GM23338 (cell line): ENCODE measurements at regions not wholly inside any gene's neighbourhood (a gene's known extent, or its start where the extent isn't known, plus 50 kb on each side); places are given as distances from the start of the nearest gene placed in this dataset.

Source experiments
- ATAC-seq: fragments of 200-7000 bp; cut with Tn5 transposase; 3 replicates; pipeline ENCODE4 v1.9.1; 2020
- DNase-seq: peaks from one replicate; pipeline ENCODE4 v3.0.0-alpha.2; 2015; ENCODE audit warnings: low spot score
- H2AFZ ChIP-seq: fragments of 200-600 bp; sonication (generic); 2 replicates; pipeline ENCODE4 v1.8.0; 2016; ENCODE audit warnings: antibody characterized with exemption, mild to moderate bottlenecking, moderate library complexity
- H3F3A ChIP-seq: fragments of 200-600 bp; sonication (generic); replicated peaks from 2 replicates; pipeline ENCODE4 v1.8.0; 2017; ENCODE audit warnings: antibody characterized with exemption, mixed run types, low read depth
- H3K27ac ChIP-seq: fragments of 200-600 bp; sonication (generic); 2 replicates; pipeline ENCODE4 v1.6.1; 2016; ENCODE audit warnings: low read depth
- H3K27me3 ChIP-seq: fragments of 200-600 bp; sonication (generic); 2 replicates; pipeline ENCODE4 v1.8.0; 2016; ENCODE audit warnings: mild to moderate bottlenecking, mixed run types, moderate library complexity; ENCODE audit not compliant: insufficient read depth
- H3K36me3 ChIP-seq: fragments of 200-600 bp; sonication (generic); 2 replicates; pipeline ENCODE4 v1.8.0; 2016; ENCODE audit warnings: mild to moderate bottlenecking; ENCODE audit not compliant: insufficient read depth
- H3K4me1 ChIP-seq: fragments of 200-600 bp; sonication (generic); 2 replicates; pipeline ENCODE4 v1.8.0; 2016; ENCODE audit warnings: mild to moderate bottlenecking, moderate library complexity; ENCODE audit not compliant: insufficient read depth
- H3K4me2 ChIP-seq: fragments of 200-600 bp; sonication (generic); 2 replicates; pipeline ENCODE4 v1.7.1; 2017; ENCODE audit warnings: mixed run types
- H3K4me3 ChIP-seq: fragments of 200-600 bp; sonication (generic); 2 replicates; pipeline ENCODE4 v1.6.1; 2016; ENCODE audit warnings: mixed run types
- H3K79me2 ChIP-seq: fragments of 200-600 bp; sonication (generic); replicated peaks from 2 replicates; pipeline ENCODE4 v1.8.0; 2017; ENCODE audit warnings: mild to moderate bottlenecking; ENCODE audit not compliant: insufficient read depth
- H3K9me2 ChIP-seq: fragments of 200-600 bp; sonication (generic); 2 replicates; pipeline ENCODE4 v1.8.0; 2017; ENCODE audit not compliant: insufficient read depth
- H4K20me1 ChIP-seq: fragments of 200-600 bp; sonication (generic); replicated peaks from 2 replicates; pipeline ENCODE4 v1.8.0; 2017; ENCODE audit warnings: mild to moderate bottlenecking; ENCODE audit not compliant: insufficient read depth
- H3K27ac Mint-ChIP-seq: 2 replicates; pipeline ENCODE4 v1.8.0; 2020; ENCODE audit warnings: inconsistent platforms, mild to moderate bottlenecking, moderate library complexity, mixed read lengths
- H3K27me3 Mint-ChIP-seq: 3 replicates; pipeline ENCODE4 v1.8.0; 2022; ENCODE audit warnings: low read depth, mild to moderate bottlenecking, moderate library complexity, mixed read lengths, inconsistent platforms; ENCODE audit not compliant: insufficient read depth, poor library complexity
- H3K36me3 Mint-ChIP-seq: 3 replicates; pipeline ENCODE4 v1.8.0; 2021; ENCODE audit warnings: low read depth, mild to moderate bottlenecking, inconsistent platforms, moderate library complexity, mixed read lengths
- H3K4me1 Mint-ChIP-seq: 3 replicates; pipeline ENCODE4 v1.8.0; 2020; ENCODE audit warnings: mild to moderate bottlenecking, inconsistent platforms, mixed read lengths
- H3K4me3 Mint-ChIP-seq: 3 replicates; pipeline ENCODE4 v1.8.0; 2021; ENCODE audit warnings: moderate library complexity, mild to moderate bottlenecking, inconsistent platforms, mixed read lengths
- H3K9me3 Mint-ChIP-seq: 3 replicates; pipeline ENCODE4 v1.8.0; 2020; ENCODE audit warnings: moderate library complexity, mild to moderate bottlenecking, inconsistent platforms, mixed read lengths
- CREB1 ChIP-seq: fragments of 250-450 bp; sonication (Bioruptor Pico); IDR thresholded peaks from 2 replicates; pipeline ENCODE4 v1.5.0; 2020; ENCODE audit warnings: low read depth, mild to moderate bottlenecking, moderate library complexity
- EZH2 ChIP-seq: fragments of 200-600 bp; sonication (generic); IDR thresholded peaks from one replicate; pipeline ENCODE4 v1.8.0; 2017; ENCODE audit warnings: antibody characterized with exemption, mild to moderate bottlenecking, low read depth; ENCODE audit not compliant: unreplicated experiment
- EZH2phosphoT487 ChIP-seq: fragments of 200-600 bp; sonication (generic); IDR thresholded peaks from one replicate; pipeline ENCODE4 v1.8.1; 2018; ENCODE audit warnings: antibody characterized with exemption; ENCODE audit not compliant: unreplicated experiment
- JUNB ChIP-seq: IDR thresholded peaks from one replicate; pipeline ENCODE4 v1.6.1; 2016; ENCODE audit warnings: antibody characterized with exemption; ENCODE audit not compliant: unreplicated experiment
- NANOG ChIP-seq: IDR thresholded peaks from 2 replicates; pipeline ENCODE4 v1.6.1; 2016; ENCODE audit warnings: antibody characterized with exemption, borderline replicate concordance
- POLR2AphosphoS5 ChIP-seq: IDR thresholded peaks from 2 replicates; pipeline ENCODE4 v1.6.1; 2016; ENCODE audit warnings: antibody characterized with exemption, low read depth
- STAT1 ChIP-seq: IDR thresholded peaks from one replicate; pipeline ENCODE4 v1.6.1; 2016; ENCODE audit warnings: antibody characterized with exemption; ENCODE audit not compliant: unreplicated experiment
- ZNF114 ChIP-seq: fragments of 250-450 bp; sonication (Bioruptor Pico); IDR thresholded peaks from 2 replicates; pipeline ENCODE4 v1.5.0; 2020; ENCODE audit warnings: mild to moderate bottlenecking, moderate library complexity
- ZNF331 ChIP-seq: fragments of 250-450 bp; sonication (Bioruptor Pico); IDR thresholded peaks from 2 replicates; pipeline ENCODE4 v1.5.0; 2020; ENCODE audit warnings: low read depth, mild to moderate bottlenecking, moderate library complexity
- TF ChIP-seq, protein P1 (sequence below): IDR thresholded peaks from 2 replicates; pipeline ENCODE4 v1.6.1; 2016; ENCODE audit warnings: antibody characterized with exemption
- TF ChIP-seq, protein P2 (sequence below), 2 experiments: fragments of 200-600 bp in 1 of 2; sonication (generic) in 1 of 2; conservative IDR thresholded peaks; 2 replicates each; pipeline versions ENCODE4 v1.5.1 to v1.6.1; 2016 to 2017; ENCODE audit warnings: antibody characterized with exemption in 2 of 2, low read depth in 2 of 2, mild to moderate bottlenecking in 2 of 2, moderate library complexity in 1 of 2
- TF ChIP-seq, protein P3 (sequence below): fragments of 250-450 bp; sonication (Bioruptor Pico); IDR thresholded peaks from 2 replicates; pipeline ENCODE4 v1.5.0; 2020; ENCODE audit warnings: mild to moderate bottlenecking, moderate library complexity
- TF ChIP-seq, protein P4 (sequence below): IDR thresholded peaks from one replicate; pipeline ENCODE4 v1.6.1; 2018; ENCODE audit warnings: antibody characterized with exemption; ENCODE audit not compliant: unreplicated experiment

DNA sequence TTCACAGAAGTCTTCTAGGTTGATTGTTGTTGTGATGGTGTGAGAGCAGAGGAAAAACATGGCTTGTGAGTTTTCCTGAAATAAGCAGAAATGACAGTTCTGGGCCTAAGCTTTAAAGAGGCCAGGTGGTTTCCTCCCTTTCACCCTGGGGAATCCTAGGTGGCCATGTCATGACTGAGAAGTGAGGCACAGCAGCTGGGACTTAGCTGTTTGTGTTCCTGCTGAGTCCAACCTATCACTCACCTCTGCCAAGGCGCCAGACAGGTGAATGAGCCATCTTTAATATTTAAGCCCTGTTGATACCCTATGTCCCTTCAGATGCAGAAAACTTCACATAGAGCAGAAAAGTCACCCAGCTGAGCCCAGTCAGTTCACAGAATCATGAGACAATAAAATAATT, 384.4 kb downstream of the SLC4A3 start:
- Histone ChIP-seq H2AFZ (no peak overlapping the region), H3K9me2 (peaks cover 12% of the 10 kb centered on the region; the same call in 1 of the 2 replicates), H3F3A (no peaks in the 10 kb centered on the region), H3K27me3 (no peaks in the 10 kb centered on the region), H3K4me2 (no peak overlapping the region), H3K4me3 (no peak overlapping the region), H4K20me1 (no peaks in the 10 kb centered on the region), H3K4me1 (no peaks in the 10 kb centered on the region), H3K79me2 (no peaks in the 10 kb centered on the region), H3K36me3 (no peaks in the 10 kb centered on the region), H3K27ac (no peak overlapping the region)
- H3K27me3 Mint-ChIP-seq: peaks cover 5% of the 10 kb centered on the region
- TF ChIP-seq EZH2phosphoT487: no peak
- TF ChIP-seq JUNB: no peak
- TF ChIP-seq ZNF114 (CRISPR knock-in tag): no peak
- no peak for TF ChIP-seq POLR2AphosphoS5
- TF ChIP-seq NANOG: no peak
- TF ChIP-seq, protein P1, sequence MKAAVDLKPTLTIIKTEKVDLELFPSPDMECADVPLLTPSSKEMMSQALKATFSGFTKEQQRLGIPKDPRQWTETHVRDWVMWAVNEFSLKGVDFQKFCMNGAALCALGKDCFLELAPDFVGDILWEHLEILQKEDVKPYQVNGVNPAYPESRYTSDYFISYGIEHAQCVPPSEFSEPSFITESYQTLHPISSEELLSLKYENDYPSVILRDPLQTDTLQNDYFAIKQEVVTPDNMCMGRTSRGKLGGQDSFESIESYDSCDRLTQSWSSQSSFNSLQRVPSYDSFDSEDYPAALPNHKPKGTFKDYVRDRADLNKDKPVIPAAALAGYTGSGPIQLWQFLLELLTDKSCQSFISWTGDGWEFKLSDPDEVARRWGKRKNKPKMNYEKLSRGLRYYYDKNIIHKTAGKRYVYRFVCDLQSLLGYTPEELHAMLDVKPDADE: no peak
- TF ChIP-seq CREB1 (CRISPR knock-in tag): no peak
- TF ChIP-seq, protein P2, sequence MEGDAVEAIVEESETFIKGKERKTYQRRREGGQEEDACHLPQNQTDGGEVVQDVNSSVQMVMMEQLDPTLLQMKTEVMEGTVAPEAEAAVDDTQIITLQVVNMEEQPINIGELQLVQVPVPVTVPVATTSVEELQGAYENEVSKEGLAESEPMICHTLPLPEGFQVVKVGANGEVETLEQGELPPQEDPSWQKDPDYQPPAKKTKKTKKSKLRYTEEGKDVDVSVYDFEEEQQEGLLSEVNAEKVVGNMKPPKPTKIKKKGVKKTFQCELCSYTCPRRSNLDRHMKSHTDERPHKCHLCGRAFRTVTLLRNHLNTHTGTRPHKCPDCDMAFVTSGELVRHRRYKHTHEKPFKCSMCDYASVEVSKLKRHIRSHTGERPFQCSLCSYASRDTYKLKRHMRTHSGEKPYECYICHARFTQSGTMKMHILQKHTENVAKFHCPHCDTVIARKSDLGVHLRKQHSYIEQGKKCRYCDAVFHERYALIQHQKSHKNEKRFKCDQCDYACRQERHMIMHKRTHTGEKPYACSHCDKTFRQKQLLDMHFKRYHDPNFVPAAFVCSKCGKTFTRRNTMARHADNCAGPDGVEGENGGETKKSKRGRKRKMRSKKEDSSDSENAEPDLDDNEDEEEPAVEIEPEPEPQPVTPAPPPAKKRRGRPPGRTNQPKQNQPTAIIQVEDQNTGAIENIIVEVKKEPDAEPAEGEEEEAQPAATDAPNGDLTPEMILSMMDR (conservative IDR thresholded peaks at IDR 0.05; ENCODE audit: low read depth in 2 of 2): no peak
- TF ChIP-seq EZH2: no peak
- no peak for TF ChIP-seq STAT1
- TF ChIP-seq ZNF331: no peak
- TF ChIP-seq, protein P3, sequence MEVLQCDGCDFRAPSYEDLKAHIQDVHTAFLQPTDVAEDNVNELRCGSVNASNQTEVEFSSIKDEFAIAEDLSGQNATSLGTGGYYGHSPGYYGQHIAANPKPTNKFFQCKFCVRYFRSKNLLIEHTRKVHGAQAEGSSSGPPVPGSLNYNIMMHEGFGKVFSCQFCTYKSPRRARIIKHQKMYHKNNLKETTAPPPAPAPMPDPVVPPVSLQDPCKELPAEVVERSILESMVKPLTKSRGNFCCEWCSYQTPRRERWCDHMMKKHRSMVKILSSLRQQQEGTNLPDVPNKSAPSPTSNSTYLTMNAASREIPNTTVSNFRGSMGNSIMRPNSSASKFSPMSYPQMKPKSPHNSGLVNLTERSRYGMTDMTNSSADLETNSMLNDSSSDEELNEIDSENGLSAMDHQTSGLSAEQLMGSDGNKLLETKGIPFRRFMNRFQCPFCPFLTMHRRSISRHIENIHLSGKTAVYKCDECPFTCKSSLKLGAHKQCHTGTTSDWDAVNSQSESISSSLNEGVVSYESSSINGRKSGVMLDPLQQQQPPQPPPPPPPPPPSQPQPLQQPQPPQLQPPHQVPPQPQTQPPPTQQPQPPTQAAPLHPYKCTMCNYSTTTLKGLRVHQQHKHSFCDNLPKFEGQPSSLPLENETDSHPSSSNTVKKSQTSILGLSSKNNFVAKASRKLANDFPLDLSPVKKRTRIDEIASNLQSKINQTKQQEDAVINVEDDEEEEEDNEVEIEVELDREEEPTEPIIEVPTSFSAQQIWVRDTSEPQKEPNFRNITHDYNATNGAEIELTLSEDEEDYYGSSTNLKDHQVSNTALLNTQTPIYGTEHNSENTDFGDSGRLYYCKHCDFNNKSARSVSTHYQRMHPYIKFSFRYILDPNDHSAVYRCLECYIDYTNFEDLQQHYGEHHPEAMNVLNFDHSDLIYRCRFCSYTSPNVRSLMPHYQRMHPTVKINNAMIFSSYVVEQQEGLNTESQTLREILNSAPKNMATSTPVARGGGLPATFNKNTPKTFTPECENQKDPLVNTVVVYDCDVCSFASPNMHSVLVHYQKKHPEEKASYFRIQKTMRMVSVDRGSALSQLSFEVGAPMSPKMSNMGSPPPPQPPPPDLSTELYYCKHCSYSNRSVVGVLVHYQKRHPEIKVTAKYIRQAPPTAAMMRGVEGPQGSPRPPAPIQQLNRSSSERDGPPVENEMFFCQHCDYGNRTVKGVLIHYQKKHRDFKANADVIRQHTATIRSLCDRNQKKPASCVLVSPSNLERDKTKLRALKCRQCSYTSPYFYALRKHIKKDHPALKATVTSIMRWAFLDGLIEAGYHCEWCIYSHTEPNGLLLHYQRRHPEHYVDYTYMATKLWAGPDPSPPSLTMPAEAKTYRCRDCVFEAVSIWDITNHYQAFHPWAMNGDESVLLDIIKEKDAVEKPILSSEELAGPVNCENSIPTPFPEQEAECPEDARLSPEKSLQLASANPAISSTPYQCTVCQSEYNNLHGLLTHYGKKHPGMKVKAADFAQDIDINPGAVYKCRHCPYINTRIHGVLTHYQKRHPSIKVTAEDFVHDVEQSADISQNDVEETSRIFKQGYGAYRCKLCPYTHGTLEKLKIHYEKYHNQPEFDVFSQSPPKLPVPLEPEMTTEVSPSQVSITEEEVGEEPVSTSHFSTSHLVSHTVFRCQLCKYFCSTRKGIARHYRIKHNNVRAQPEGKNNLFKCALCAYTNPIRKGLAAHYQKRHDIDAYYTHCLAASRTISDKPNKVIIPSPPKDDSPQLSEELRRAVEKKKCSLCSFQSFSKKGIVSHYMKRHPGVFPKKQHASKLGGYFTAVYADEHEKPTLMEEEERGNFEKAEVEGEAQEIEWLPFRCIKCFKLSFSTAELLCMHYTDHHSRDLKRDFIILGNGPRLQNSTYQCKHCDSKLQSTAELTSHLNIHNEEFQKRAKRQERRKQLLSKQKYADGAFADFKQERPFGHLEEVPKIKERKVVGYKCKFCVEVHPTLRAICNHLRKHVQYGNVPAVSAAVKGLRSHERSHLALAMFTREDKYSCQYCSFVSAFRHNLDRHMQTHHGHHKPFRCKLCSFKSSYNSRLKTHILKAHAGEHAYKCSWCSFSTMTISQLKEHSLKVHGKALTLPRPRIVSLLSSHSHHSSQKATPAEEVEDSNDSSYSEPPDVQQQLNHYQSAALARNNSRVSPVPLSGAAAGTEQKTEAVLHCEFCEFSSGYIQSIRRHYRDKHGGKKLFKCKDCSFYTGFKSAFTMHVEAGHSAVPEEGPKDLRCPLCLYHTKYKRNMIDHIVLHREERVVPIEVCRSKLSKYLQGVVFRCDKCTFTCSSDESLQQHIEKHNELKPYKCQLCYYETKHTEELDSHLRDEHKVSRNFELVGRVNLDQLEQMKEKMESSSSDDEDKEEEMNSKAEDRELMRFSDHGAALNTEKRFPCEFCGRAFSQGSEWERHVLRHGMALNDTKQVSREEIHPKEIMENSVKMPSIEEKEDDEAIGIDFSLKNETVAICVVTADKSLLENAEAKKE (CRISPR knock-in tag): no peak
- TF ChIP-seq, protein P4, sequence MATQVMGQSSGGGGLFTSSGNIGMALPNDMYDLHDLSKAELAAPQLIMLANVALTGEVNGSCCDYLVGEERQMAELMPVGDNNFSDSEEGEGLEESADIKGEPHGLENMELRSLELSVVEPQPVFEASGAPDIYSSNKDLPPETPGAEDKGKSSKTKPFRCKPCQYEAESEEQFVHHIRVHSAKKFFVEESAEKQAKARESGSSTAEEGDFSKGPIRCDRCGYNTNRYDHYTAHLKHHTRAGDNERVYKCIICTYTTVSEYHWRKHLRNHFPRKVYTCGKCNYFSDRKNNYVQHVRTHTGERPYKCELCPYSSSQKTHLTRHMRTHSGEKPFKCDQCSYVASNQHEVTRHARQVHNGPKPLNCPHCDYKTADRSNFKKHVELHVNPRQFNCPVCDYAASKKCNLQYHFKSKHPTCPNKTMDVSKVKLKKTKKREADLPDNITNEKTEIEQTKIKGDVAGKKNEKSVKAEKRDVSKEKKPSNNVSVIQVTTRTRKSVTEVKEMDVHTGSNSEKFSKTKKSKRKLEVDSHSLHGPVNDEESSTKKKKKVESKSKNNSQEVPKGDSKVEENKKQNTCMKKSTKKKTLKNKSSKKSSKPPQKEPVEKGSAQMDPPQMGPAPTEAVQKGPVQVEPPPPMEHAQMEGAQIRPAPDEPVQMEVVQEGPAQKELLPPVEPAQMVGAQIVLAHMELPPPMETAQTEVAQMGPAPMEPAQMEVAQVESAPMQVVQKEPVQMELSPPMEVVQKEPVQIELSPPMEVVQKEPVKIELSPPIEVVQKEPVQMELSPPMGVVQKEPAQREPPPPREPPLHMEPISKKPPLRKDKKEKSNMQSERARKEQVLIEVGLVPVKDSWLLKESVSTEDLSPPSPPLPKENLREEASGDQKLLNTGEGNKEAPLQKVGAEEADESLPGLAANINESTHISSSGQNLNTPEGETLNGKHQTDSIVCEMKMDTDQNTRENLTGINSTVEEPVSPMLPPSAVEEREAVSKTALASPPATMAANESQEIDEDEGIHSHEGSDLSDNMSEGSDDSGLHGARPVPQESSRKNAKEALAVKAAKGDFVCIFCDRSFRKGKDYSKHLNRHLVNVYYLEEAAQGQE: no peak
- no peak overlapping the region for H3K27ac Mint-ChIP-seq
- ATAC-seq (no peak), DNase-seq (no peak)
- H3K9me3 Mint-ChIP-seq: peaks cover 3% of the 10 kb centered on the region; the same call in 1 of the 3 replicates
- H3K4me3 Mint-ChIP-seq: no peak overlapping the region
- H3K4me1 Mint-ChIP-seq: no peaks in the 10 kb centered on the region
- H3K36me3 Mint-ChIP-seq: no peaks in the 10 kb centered on the region
